ENCODE measurements at regions not wholly inside any gene's neighbourhood (a gene's known extent, or its start where the extent isn't known, plus 50 kb on each side); places are given as distances from the start of the nearest gene placed in this dataset.

GRCh38 chr2:120593921-120594686 is 141.6 kb upstream of the GLI2 start:
- no peak for DNase-seq (ENCODE audit: extremely low spot score, insufficient read length, low read depth)
- FAIRE-seq, result no peak

- no peak for DNase-seq (ENCODE audit: extremely low spot score, insufficient read length, low read depth)
- FAIRE-seq, result no peak
Measured at GRCh38 chr2:120594856-120595685, 140.6 kb upstream of the GLI2 start.

DNA sequence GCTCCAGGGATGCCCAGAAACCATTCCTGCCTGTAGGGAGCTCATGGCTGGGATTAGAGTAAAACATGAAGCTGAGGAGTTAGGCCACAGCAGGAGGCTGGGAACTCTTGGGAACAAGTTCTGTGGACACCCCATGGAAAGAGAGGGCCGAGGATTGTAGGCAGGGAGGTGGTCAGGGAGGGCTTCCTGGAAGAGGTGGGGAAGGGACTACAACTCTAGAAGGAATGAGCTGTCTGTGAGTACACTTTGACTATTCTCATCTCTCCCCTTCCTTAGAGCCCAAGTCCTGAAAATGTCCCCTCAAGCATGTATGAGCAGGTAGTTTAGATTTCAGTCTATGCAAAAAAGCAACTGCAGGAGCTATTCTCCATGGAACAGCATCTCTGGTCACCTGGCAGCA is 139.9 kb upstream of the GLI2 start:
- FAIRE-seq, result no peak

DNA sequence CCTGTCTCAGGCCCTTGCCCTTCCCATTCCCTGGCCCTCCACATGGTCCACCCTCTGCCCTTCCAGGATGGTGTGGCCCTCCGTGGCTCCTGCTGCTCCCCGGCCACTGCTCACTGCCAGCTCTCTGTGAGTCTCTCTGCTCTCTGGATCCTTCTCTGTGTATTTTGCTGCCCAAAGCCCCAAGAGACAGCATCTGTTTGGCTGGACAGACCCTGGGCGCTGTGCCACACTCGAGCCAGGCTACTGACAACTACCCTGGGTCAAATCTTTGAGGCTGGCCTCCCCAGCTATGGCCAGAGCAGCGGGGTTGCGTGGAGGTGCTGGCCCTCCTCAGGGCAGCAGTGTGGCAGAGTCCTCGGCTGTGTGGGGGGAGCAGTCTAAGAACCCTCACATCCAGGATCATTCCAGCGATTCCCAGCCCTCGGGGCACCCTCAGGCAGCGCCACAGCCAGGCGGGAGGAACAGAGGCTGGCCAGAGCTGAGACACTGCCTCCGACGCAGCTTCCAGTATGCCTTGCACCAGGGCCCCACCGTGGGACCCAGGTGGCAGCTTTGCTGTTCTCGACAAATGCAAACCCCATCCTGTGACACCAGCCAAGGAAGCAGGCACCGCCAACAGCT is 139.4 kb upstream of the GLI2 start:
- DNase-seq (ENCODE audit: extremely low spot score, insufficient read length, low read depth) (no peak), FAIRE-seq (no peak)

More for the DNA sequence above, 139.9 kb upstream of the GLI2 start:
- no peak for DNase-seq (ENCODE audit: extremely low spot score, insufficient read length, low read depth)

DNA sequence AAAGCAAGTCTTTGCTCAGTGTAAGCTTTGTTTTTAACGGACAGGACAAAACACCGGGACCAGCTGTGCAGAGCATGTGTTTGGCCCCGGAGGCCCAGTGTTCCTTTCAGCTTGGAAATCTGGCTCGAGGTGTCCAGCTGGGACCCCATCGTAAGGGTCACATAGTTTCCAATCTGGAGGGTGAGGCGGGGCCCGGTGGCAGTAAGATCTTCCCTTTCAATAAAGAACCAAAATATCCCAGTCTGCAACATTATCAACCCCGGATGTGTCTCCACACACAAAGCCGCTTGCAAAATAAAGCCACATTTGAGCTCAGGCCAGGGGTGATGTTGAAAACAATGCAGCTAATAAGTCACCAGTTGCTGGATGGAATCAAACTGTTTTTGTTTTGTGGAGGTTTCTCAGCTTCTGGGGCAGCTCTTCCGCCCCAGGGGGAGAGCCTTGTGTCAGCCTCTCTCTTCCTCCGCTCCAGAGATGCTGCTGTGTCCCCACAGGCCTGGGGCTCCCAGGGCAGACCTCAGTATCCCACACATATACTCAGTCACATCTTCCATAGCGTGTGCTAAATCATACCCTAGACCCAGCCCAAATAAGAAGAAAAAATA is 138.6 kb upstream of the GLI2 start:
- no peak for DNase-seq (ENCODE audit: extremely low spot score, insufficient read length, low read depth)
- FAIRE-seq, result no peak

DNA sequence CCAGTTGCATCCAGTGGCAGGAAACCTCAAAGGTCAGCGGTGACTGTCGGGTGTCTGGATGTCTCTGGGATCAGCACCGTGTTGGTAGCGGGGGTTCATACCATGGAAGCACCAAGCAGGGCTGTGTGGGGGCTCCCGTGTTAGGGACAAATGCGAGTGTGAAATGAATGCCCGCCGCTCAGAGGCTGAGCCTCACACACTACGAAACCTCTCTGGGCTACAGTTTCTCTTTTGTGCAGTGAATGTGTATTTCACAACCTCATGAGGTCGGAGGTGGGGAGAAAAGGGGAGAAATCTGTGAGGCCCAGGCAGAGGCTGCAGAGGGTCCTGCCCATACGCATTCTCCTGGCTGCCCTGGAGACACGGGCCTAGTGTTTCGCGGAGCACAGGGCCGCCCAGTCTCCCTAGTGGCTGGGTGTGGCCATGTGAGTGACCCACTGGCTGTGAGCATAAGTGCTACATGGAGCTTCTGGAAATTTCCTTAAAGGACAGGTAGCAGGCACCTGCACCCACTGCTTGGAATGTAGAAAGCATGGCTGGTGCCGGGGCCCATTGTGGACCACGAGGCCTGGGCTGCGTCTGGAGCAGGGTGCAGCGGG is 138.0 kb upstream of the GLI2 start:
- FAIRE-seq (no peak), DNase-seq (ENCODE audit: extremely low spot score, insufficient read length, low read depth) (no peak)

GRCh38 chr2:120598416-120598815 is 137.3 kb upstream of the GLI2 start:
- no peak for DNase-seq (ENCODE audit: extremely low spot score, insufficient read length, low read depth)
- no peak for FAIRE-seq

DNA sequence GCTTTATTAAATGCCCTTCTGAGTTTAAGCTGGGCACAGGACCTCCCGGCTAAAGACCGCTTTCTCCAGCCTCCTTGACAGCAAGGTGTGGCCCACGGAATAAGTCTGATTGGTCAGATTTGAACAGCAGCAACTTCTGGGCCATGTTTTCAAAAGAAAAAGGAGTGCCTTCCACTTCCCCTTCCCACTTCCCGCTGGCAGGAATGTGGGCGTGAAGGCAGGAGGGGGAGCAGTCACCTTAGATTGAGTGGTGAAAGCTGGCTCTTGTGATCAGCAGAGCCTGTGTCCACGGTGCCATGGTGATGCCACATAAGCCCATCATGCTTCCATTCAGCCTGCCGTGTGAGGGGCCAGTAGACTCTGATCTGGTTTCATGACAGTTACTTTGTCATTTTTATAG is 136.6 kb upstream of the GLI2 start:
- FAIRE-seq (no peak), DNase-seq (ENCODE audit: extremely low spot score, insufficient read length, low read depth) (no peak)

DNA sequence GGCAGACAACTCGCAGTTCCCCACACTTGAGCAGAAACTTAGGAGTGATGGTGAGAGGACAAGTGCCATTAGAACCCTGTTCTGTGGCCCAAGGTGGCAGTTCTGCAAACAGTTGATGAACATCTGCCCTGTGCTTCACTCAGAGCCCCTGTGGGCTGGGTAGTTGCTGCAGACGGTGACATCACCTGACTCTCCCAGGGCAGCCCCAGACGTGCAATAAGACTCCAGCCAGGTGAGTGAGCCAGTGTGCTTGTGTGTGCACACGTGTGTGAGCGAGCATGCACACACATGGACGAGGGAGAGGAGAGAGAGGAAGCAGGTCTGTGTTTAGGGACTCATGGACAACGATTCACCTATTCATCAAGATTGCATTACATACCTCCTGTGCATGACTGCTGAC is 136.0 kb upstream of the GLI2 start:
- no peak for FAIRE-seq

GRCh38 chr2:120600335-120600734 is 135.3 kb upstream of the GLI2 start:
- DNase-seq (ENCODE audit: extremely low spot score, insufficient read length, low read depth) (no peak), FAIRE-seq (no peak)

More for the DNA sequence above, 136.0 kb upstream of the GLI2 start:
- DNase-seq (ENCODE audit: extremely low spot score, insufficient read length, low read depth), result no peak

DNA sequence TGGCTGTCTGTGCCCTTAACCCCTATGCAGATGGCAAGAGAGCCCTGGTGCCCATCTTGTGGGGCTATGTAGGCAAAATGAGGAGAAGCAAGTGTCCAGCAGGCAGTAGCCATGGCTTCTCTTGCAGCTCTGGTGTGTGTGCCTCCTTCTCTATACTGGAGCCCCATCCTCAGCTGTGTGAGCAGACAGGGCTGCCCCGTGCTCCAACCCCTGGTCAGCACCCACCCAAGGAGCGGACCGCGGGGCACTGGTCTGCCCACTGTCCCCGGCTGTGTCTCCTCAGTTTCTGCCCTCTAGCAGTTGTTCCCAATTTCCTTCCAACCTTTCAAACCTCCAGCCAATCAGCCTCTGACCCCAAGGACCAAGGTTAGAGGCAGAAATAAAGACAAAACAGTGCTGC is 134.9 kb upstream of the GLI2 start:
- no peak for FAIRE-seq
- no peak for DNase-seq (ENCODE audit: extremely low spot score, insufficient read length, low read depth)

DNA sequence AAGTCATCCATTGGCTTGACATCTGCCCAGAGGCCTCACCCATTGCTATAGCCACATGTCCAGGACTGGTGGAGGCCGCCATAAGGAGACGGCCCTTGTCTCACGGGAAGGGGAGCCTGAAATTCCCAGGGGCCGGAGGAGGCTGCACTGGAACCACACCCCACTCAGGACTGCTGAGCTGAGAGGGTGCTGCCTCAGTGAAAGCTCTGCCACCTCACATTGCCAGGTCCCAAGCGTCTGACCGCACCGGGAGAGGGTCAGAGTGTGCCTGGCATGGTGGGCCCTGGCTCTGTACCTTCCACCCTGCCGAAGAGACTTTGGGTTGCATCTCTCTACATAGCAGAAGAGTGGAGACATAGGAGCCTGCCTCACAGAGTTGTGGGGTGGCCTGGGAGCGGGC is 134.1 kb upstream of the GLI2 start:
- no peak for DNase-seq (ENCODE audit: extremely low spot score, insufficient read length, low read depth)
- FAIRE-seq, result no peak

- no peak for DNase-seq (ENCODE audit: extremely low spot score, insufficient read length, low read depth)
- FAIRE-seq, result no peak
Measured at GRCh38 chr2:120602251-120602650, 133.4 kb upstream of the GLI2 start.

DNA sequence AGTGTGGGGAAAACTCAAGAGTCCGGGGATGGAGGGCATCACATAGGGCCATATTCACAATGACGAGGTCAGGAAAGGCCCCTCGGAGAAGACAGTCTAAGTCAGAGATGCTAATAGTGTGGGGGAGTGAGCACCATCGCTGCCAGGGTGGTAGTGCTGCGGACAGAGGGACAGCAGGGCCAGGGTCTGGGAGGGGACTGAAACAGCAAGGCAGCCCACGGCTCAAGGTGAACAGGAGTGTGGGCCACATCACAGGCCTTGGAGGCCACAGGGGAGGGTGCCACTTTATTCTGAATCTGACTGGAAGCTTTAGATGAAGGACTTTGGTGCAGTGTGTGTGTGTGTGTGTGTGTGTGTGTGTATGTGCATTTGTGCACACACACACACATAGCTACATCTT is 130.9 kb upstream of the GLI2 start:
- FAIRE-seq (no peak), DNase-seq (ENCODE audit: extremely low spot score, insufficient read length, low read depth) (no peak)

GRCh38 chr2:120605231-120605935 is 130.3 kb upstream of the GLI2 start:
- no peak for DNase-seq (ENCODE audit: extremely low spot score, insufficient read length, low read depth)
- FAIRE-seq, result no peak

DNA sequence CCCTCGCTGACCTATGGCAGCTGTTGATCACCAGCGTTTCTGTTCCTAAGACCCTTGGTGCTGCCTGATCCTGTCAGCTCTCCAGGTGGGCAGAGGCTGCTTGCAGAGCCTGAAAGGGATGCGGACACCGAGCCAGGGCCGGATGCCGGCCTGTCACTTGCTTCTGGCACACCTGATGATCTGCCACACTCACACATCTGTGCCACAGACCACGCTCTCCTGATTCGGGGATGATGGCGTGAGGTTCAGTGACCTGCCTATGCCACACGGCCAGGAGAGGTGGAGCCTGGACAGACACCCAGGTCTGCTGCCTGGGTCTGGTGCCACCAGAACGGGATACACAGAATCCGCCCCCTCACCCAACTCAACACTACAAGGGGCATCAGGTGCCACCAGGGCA is 129.4 kb upstream of the GLI2 start:
- DNase-seq (ENCODE audit: extremely low spot score, insufficient read length, low read depth) (no peak), FAIRE-seq (no peak)

DNA sequence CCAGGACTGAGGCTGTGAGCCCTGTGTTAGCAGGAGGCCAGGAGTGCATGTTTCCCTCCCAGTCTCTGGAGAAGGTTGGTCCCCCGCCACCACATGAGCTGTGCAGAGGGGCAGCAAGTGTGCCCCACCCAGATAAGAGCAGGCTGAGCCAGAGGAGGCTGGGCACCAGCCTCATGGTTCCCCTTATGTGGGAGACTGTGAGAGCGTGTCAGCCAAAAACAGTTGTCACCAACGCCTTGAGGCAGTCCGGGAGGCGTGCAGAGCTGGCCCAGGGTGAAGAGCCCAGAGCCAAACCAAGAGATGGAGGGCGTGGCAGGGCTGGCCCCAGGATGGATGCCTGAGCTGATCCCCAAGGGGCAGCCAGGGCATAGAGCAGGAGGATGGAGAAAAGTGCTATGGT is 128.7 kb upstream of the GLI2 start:
- DNase-seq (ENCODE audit: extremely low spot score, insufficient read length, low read depth), result no peak
- FAIRE-seq, result no peak

- DNase-seq (ENCODE audit: extremely low spot score, insufficient read length, low read depth) (no peak), FAIRE-seq (no peak)
Measured at GRCh38 chr2:120607506-120607905, 128.2 kb upstream of the GLI2 start.

DNA sequence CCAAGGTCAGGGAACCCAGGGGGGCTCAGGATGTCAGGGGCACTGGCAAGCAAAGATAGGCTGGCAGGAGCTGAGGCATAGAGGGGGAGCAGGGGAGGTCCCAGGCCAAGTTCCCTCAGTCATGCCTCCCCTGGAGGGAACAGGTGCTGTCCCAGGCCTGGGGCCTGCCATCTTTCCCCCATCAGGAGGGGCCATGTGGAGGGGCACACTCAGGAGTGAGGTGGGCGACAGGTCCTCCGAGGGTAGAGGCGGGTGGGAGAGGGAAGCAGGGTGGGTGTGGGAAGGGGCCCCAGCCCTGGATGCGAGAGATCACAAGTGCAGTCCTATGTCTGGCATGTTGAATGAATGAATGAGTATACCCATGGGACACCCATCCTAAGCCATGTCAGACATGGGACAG is 127.7 kb upstream of the GLI2 start:
- DNase-seq (ENCODE audit: extremely low spot score, insufficient read length, low read depth), result no peak
- FAIRE-seq, result no peak

Data from GM18507 (cell line).